NOMO-1 treated with DMSO at 0.1 percent for 48 hours (cell line): ENCODE measurements at regions not wholly inside any gene's neighbourhood (a gene's known extent, or its start where the extent isn't known, plus 50 kb on each side); places are given as distances from the start of the nearest gene placed in this dataset.

ENCODE experiments used
- DNase-seq: peaks from one replicate; lab custom pipeline; 2025; ENCODE audit not compliant: unreplicated experiment; lab: John Stamatoyannopoulos, UW

DNA sequence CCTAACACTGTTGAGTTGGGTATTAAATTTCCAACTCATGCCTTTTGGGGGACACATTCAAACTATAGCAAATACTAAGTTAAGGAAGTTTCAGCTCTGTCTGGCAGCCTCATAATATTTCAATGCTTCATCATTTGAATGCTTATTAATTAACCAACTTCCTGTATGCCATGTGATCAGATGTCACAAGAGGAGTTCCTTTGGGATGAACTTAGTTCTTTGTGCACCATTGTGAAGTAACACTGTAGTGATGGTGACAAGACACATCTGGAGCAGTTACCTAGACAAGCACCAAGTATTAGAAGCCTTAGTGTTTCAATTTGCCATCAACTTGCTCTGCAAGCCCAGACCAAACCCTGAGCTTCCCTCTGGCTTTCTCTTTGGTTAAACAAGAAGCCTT, 90.7 kb upstream of the IL12B start:
- no peak for DNase-seq

GRCh38 chr5:159422361-159422760, 92.1 kb upstream of the IL12B start:
- no peak for DNase-seq

DNA sequence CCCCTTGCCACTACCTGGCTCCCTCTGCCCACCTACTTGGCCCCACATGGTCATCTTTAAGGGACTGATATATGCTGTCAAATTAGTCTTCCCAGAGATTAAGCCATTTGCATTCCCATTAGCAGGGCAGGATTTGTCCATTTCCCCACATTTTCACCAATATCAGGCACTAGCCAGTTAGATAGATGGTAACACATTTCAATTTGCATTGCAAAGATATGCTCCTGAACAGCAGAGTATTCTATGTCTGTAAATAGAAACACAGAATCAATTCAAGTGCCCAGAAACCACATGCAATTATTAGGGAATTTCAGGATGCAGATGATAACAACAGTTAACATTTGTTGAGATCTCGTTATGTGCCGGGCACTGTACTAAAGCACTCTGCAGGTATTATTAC, 92.6 kb upstream of the IL12B start:
- no peak for DNase-seq

DNA sequence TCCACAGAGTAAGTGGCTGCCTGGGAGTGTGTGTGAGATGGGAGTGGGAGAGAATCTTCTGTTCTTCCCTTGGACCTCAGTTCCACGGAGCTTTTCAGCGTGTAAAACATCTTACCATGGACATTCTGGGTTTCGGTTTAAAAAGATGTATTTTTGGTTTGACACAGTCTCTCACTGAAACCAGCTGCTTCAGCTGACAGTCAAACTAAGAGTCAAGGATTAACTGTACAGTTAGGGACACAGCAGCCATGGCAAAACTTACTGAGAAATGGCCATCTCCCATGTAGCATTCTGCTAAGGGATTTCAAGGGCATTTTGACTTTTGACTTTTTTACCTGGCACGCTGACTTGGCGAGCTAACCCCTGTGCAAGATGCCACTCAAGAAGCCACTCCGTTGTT, 93.8 kb upstream of the IL12B start:
- no peak for DNase-seq

DNA sequence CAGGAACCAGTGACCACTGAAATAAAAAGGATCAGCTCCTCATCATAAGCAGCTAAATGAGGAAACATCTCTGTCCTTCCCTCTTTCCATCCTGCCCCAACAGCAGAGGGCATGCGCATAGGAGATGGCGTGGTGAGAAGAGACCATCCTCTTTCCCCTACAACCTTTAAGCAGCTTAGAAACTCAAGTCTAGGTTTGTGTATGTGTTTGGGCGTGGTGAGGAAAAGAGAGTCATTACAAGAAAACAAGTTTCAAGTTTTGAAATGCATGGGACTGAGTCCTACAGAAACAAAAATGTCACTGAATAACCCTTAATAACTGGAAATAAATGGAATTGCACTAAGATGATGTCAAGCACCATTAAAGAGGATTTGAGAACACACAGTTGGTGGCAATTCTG, 96.4 kb upstream of the IL12B start:
- DNase-seq: no peak

DNA sequence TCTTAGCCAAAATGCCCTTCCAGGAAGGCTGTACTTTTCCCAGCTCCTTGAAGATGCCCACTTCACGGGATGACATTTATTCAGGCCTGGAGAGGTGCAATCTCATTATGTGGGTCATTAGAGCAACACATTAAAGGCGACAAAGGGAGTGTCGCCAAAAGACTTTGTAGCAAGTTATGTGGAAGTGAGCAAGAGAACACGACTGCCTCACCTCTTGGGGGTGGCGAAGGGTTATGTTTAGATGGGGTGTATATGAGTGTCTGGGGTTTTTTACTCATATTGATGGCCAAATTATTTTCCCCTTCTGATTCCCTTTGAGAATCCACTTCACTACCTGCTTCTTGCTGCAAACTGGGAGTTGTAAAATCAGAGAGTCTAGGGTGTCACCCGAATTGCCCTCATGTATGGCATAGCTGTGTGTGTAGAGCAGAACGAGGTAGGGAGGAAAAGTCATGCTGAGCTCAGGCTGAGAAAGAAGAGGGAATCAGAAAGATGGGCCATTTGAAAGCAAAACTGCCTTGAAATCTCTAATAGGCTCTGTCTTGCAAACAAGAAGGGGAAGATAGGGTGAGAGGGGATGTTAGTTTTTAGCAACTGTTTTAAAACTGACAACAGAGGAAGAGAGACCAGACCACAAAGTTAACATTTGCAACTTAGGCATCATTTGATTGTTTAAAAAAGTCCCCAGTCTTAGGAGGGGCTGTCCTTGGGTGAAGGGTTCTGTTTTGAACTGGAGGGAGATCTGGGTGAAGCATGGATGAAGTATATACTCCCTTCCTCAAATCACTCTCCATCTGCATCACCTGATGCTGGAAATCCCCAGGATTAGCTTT, 97.1 kb upstream of the IL12B start:
- no peak for DNase-seq

- no peak for DNase-seq
Measured at GRCh38 chr5:159430361-159431012, 100.2 kb upstream of the IL12B start.

DNA sequence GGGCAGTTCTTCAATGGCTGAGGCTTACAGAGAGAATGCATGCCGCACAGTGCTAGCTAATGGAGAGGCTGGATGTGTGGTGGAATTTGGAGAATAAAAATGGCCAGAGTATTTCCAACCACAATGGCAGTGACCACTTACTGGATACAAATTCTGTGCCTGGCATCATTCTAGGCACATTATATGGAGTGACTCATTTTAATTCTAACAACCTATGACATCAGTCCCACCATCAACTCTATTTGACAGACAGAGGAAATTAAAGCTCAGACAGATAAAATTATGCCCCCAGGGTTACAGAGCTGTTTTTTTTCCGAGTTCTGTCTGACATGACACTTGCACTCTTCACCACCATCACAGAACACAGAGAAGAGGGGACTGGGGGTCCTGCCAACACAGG, 105.6 kb upstream of the IL12B start:
- no peak for DNase-seq

DNA sequence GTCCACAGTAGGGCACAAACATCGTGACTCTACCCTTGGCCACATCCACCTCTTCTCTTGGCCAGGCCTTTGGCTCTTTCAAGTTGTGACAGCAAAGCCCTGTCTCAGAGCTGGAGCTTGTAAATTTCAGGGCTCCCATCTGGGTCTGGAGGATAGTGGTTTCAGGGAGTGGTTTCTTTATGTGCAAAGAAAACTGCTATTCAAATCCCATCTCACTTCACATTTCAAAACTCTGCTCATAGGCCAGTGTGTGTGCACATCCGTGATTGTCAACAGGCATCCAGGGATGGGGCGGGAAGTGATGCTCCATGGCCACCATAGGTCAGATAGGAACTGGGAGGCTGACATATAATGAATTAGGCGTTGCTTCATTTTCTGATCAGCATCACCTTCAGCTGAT, 107.8 kb upstream of the IL12B start:
- DNase-seq: no peak

DNA sequence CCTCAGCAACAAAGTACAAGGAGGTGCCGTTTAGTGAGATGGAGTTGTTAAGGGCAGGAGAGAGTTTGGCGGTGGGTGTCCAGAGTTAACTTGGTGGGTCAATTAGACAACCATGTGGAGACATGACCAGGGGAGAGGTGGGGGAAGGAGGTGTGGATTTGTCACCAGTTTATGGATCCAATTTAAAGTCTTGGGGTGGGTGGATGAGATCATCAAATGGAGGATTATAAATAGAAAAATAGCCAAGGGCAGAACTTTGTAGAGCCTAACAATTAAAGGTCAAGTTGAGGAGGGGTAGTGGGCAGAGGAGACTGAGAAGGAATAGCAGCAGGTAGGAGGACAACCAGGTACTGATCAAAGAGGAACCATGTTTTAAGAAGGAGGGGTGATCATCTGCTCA, 108.7 kb upstream of the IL12B start:
- DNase-seq: no peak

DNA sequence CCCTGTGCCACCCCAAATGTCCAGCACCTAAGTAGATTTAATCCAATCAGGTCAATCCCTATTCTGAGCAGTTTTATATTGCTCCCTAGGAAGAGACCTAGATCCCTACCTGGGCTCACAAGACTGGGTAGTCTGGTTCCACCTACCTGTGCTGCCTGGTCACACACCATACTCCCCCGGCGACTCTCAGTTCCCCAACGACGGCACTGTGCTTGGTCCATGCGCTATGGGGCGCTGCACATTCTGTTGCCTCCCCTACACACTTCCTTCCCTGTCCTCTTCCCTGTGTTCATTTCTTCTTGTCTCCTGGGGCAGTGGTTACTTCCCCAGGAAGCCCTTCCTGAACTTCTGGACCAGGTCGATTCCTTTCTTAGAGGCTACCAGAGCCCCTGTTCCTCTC, 109.9 kb upstream of the IL12B start:
- no peak for DNase-seq

- no peak for DNase-seq
Measured at GRCh38 chr5:159440968-159441367, 110.7 kb upstream of the IL12B start.

DNA sequence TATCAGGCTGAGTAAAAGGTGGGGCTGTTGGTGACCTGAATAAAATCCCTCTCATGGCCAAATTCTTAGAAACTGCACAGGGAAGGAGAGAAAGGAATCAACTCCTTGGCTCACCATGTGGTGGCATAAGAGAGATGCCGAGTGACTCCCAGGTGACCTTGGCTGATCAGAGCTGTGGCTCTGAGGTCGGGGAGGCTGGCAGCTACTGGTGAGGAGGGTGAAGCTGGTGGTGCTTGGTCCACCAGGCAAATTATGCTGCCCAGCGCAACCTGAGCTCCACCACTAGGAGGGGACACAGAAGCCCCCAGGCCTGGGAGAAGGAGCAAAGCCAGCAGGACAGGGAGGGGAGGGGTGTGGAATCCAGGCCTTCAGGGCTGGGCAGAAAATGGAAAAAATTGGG, 111.2 kb upstream of the IL12B start:
- no peak for DNase-seq

DNA sequence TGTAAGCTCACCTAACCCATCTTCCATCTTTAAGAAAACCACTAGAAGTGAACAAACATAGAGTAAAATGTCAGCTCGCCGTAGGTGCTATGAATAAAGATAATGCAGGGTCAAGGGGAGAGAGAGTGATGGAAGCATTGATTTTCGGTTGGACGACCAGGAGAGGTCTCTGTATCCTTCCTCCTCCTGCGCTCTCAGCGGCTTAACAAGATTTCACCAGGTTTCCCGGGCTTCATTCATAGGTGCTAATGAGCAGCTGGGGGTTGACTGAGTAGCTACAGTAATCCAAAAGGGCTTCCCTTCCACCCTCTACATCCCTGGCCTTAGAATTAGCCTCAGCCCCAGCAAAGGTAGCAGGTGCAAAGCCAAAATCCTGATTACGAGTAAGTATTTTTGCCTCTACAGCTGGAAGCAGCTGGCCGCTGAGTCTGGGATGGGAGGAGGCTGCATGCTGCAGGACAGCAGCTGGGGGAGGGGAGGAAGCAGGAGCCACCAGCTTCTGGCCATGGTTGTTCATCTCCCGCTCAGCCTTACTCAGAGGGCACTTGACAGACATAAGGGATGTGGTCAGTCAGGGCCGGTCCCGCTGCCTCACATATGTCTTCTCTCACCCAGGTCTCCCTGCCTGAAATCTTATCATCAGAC, 112.0 kb upstream of the IL12B start:
- DNase-seq: no peak

GRCh38 chr5:159444441-159445082, 114.3 kb upstream of the IL12B start:
- peak; percentile 67 for DNase-seq

- no peak for DNase-seq
Measured at GRCh38 chr5:159447116-159447515, 116.8 kb upstream of the IL12B start.

GRCh38 chr5:159448841-159449407, 118.6 kb upstream of the IL12B start:
- DNase-seq: no peak

GRCh38 chr5:159449925-159450324, 119.6 kb upstream of the IL12B start:
- no peak for DNase-seq

DNA sequence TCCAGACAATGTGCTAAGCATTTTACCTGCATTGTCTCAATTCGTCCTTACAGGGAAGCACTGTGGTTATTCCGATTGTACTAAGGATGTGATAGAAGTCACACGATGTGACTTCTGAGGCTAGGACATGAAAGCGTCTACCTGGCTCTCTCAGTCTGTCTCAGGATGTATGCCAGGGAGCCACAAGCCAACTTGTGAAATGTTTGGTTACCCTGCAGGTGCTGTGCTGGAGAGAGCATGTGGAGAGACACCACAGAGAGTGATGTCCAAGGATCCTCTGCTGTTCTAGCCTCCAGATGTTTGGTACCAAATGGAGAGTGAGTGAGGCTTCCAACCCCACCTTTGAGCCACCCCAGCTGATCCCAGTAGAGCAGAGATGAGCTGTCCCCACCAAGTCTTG, 120.1 kb upstream of the IL12B start:
- no peak for DNase-seq

DNA sequence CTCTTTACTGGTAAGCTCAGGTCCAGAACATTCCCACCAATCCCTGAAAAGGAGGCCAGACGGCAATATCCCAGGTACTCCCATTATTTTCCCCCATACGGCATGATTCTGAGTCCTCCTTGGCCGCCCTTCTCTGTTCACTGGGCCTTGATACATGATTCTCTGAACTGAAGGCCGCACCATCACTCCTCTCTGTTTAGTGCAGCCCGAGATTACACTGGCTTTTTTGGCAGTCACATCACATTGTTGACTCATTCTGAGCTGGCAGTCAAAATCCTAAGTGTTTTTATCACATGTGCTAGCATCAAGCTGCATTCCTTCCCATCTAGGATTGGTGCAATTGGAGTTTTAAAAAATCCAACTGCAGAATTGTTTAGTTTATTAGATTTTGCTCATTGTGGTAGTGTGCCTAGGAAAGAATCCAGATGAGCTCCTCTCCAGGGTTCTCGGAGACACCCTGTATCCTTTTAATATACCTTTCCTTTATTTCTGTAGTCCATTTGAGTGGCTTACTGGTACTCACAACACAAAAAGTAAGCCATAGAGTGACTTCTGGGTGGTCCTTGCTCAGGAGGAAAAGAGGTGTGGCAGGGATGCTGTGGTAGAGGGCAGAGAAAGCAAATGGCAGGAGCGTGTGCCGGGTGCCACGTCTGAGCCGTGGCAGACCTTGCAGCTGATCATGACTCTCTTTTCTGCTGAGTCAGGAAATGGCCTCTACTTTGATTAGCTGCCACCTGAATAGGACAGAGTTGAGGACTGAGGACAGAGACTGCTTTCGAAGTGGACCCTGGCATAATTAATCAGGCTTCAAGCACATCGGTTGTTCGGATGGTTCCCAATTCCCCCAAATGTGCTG, 121.1 kb upstream of the IL12B start:
- DNase-seq: no peak
